Right lobe of liver (tissue), 4 donors: ENCODE measurements at regions not wholly inside any gene's neighbourhood (a gene's known extent, or its start where the extent isn't known, plus 50 kb on each side); places are given as distances from the start of the nearest gene placed in this dataset.

Experiments used
- POLR2A ChIP-seq: fragments of 450-650 bp; IDR thresholded peaks from one replicate; pipeline ENCODE4 v1.6.1; 2017; ENCODE audit warnings: antibody characterized with exemption, mild to moderate bottlenecking
- TF ChIP-seq, protein P1 (sequence below), 4 donors: fragments of 200-600 bp in 3 of 4; fragments of 450-650 bp in 1 of 4; IDR thresholded peaks; one replicate each; pipeline versions ENCODE4 v1.5.1 to v1.8.0; 2016 to 2022; ENCODE audit warnings: antibody characterized with exemption in 4 of 4, mild to moderate bottlenecking in 2 of 4
- donor health status: DM: no; HTN: no; CAD: no.
- donor health status: DM: no; HTN: no; CAD: no.
- donor health status: DM: no; HTN: yes; CAD: no.

DNA sequence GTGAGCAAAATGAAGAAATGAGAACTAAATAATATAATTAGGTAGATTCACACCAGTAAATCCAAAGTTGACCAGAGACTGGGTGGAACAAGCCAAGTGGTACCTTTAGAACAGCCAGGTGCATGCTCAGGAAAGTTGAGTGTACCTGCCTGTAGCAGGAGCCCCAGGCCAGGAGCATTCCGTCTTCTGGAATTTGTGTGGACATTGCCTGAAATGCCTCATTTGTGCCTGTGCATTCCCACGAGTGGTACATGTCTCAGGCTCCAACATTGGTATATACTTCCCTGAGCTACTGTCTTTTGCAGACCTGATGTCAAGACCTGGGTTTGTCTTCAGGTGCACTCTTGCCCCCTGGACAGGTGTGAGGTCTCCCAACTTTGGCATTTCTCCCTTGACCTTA is 187.6 kb upstream of the NECTIN1 start:
- TF ChIP-seq, protein P1, sequence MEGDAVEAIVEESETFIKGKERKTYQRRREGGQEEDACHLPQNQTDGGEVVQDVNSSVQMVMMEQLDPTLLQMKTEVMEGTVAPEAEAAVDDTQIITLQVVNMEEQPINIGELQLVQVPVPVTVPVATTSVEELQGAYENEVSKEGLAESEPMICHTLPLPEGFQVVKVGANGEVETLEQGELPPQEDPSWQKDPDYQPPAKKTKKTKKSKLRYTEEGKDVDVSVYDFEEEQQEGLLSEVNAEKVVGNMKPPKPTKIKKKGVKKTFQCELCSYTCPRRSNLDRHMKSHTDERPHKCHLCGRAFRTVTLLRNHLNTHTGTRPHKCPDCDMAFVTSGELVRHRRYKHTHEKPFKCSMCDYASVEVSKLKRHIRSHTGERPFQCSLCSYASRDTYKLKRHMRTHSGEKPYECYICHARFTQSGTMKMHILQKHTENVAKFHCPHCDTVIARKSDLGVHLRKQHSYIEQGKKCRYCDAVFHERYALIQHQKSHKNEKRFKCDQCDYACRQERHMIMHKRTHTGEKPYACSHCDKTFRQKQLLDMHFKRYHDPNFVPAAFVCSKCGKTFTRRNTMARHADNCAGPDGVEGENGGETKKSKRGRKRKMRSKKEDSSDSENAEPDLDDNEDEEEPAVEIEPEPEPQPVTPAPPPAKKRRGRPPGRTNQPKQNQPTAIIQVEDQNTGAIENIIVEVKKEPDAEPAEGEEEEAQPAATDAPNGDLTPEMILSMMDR (IDR thresholded peaks at IDR 0.05), result no peak
- TF ChIP-seq POLR2A, result no peak
